Activated T-cell treated with anti-CD3 and anti-CD28 coated beads for 48 hours (primary cell): ENCODE measurements at regions not wholly inside any gene's neighbourhood (a gene's known extent, or its start where the extent isn't known, plus 50 kb on each side); places are given as distances from the start of the nearest gene placed in this dataset.
"Not testable (repeated sequence)": the region's sequence is repeated elsewhere in the genome, so short reads cannot be mapped to it uniquely, and the experiment has no call there.

Experiments used
- DNase-seq: peaks from one replicate; pipeline ENCODE4 v3.0.0-alpha.2; 2020; ENCODE audit warnings: low read depth

DNA sequence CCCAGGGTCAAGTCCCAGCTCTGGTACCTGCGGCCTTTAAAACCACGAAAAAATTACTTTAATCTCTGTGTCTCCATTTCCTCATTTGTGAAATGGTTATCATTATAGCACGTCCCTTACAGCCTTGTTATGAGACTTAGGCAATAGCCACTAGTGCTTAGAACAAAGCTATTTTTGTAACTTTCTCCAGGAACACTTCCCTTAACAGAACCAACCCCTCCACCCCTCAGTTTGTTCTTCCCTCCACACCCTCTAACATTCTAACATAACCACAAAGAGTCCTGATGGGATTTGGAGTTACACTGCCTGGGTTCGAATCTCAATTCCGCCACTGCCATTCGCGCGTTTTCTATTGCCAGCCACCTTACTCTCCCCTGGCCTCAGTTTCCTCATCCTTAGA, 2777.4 kb upstream of the TPTE start:
- DNase-seq, result not testable (repeated sequence)

DNA sequence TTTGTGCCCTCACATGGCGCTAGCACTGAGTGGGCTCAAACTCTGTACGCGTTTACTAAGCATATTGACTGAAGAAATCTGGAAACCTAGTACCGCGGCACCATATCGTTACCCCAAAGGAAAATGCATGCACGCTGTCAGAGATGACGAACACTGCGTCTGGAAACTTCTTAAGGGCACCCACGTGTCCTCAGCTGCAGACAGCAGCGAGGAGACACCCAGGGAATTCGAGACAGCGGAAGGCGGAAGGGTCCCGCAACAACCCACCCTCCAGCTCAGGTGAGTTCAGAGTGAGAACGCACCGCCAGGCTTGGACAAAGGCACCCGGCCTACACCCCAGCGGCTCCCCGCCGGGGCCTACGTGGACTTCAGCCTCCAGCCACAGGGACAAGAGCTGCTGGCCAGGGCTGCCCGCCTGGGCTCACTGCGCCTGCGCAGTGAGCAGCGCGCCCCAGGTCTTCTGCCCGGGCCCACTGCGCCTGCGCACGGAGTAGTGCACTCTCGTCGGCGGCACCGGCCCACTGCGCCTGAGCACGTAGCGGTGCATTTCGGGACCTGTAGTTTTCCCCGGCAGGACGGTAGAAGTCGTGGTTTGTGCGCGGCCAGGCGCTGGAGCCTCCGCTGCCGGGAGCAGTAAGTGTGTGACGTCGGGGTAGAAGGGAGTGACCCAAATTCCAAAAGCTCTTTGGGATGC, 2776.8 kb upstream of the TPTE start:
- DNase-seq, result not testable (repeated sequence)

DNA sequence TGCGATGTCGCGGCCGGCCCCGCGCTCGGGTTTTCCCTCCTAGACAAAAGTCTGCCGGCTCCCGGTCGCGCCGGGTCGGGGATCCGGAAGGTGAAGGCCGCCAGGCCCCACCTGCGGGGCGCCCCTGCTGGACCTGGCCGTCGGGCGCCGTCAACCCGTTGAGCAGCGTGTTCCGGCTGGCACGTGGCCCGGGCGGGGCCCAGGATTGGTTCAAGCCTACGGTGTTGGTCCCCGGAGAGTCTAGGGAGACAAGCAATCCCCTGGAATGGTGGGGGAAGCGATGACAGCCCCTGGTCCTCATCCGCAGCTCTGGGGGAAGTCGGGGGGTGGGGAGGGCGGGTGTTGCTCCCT, 2776.3 kb upstream of the TPTE start:
- DNase-seq, result not testable (repeated sequence)

DNA sequence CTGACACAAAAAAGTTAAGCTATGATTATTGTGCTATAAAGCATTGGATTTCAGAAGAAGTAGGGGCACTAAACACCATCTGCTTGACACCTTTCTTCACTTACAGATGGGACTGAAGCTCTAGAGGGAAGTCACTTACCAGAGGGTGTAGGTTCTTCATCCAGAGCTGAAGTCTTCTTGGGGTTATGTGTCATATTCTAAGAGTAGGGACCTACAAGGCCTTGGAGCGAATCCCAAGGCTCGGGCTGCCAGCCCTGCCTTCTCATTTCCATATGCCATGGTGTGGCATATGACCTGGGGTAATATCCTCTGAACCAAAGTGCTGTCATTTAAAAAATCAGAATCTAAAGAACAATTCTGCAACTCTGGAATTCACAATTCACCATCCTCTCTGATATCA, 2773.4 kb upstream of the TPTE start:
- not testable (repeated sequence) for DNase-seq

DNA sequence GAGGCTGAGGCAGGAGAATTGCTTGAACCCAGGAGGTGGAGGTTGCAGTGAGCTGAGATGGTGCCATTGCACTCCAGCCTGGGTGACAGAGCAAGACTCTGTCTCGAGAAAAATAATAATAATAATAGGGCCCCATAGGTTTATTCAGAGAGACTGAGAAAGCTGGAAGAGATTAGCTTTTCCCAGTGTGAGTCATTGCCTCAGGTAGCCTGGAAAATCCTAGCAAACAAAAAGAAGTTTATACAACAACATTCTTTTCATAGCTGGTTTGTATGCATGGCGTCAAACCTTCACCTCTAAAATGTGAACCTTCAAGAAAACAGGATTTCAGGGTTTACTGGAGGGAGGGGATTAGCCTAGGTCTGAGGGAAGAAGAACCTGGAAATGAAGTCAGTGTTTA, 2768.8 kb upstream of the TPTE start:
- not testable (repeated sequence) for DNase-seq

DNA sequence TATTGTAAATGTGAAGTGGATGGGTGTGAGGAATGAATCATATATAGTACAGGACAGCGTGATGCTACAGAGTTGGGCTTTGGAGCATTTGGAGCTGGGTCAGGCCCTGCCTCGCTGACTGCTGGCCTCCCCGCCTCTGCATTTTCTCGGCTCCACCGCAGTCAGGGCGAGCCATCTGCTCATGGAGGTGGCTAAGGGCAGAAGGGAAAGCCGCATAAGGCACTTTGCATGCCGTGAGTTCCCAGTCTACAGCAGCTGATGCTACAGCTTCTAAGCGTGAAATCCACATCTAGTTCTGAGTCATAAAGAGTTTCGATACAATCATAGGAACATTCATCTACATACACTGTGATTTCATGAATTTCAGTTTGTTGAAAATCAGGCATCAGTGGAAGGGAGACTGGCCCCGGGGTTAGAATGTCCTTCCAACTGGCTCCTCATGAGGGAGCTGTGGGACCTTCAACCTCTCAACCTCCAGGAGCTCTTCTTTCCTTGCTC, 2768.0 kb upstream of the TPTE start:
- DNase-seq, result peak; percentile 20

DNA sequence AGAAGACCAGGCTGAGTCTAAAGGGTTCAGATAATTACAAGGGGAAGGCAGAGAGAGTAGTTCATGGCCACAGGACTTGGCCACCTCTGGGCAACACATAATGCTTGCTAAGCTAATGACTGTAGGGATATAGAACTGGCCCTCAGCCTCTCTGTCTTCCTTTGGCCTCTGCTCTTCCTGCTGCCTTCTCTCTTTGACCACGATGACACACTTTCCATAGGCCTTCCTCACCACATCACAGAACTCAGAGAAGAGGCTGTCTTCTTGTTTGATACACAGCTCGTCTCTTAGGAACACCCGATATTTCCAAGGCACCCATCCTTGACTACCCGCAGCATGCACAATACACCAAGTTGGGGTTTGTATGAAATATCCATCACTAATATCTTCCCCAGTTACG, 2751.4 kb upstream of the TPTE start:
- not testable (repeated sequence) for DNase-seq

DNA sequence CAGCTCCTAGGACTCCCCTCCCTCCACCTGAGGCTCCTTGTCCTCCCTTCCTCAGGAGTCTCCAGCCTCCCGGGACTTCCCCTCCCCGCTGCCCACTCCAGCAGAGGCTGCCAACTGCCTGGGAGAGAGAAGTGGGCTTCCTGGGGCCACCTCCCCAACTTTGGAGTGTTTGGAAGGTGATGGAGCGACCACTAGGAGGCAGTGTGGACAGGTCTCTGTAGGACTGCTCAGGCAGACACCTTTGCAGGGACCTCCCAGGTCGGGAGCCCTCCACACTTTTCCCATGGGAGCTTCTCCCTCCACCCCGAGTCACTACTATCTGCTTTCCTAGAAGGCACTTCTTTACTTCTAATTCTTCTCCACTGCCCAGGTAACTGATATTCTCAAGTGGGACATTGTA, 2747.2 kb upstream of the TPTE start:
- DNase-seq, result not testable (repeated sequence)

DNA sequence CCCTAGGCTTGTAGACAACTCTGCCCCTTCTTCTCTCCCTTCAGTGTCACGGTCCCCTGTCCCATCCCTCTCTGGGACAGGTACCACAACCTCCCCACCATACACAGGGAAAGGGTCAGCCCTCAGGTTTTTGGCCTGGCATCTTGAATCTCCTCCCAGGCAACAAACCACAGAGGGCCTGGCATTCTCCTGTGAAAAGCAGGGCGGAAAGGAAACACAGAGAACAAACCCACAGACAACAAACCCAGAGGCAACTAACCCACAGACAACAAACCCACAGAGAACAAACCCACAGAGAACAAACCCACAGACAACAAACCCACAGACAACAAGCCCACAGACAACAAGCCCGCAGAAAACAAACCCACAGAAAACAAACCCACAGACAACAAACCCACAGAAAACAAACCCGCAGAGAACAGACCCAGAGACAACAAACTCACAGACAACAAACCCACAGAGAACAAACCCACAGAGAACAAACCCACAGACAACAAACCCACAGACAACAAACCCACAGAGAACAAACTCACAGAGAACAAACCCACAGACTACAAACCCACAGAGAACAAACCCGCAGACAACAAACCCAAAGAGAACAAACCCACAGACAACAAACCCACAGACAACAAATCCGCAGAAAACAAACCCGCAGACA, 2745.9 kb upstream of the TPTE start:
- DNase-seq, result not testable (repeated sequence)

DNA sequence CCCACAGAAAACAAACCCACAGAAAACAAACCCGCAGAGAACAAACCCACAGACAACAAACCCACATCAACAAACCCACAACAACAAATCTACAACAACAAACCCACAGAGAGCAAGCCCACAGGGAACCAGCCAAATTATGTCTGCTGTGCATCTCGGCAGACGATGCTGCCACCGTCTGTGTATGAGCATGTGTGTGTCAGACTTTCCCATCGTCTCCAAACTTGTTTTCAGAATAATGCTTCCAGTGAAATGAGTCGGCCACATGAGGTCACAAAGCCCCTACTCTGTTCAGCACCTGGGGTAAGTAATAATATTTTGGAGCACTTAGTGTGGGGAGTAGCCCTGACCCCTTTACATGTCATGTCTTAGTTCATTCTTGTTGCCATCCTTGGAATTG, 2745.3 kb upstream of the TPTE start:
- DNase-seq, result not testable (repeated sequence)

DNA sequence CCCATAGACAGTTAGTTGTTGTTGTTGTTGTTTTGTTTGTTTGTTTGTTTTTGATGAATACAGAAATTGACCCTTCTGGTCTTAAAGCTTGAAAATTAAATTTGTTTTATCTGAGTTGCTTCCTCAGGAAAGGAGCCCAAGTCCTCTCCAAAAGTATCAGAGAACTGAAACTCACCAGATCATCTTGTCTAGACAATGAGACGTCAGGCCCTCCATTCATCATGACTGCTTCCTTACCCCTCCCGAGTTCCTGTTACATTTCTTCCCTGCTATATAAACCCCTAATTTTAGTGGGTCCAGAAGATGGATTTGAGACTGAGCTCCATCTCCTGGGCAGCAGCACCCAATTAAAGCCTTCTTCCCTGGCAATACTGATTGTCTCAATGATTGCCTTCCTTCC, 2744.8 kb upstream of the TPTE start:
- not testable (repeated sequence) for DNase-seq

DNA sequence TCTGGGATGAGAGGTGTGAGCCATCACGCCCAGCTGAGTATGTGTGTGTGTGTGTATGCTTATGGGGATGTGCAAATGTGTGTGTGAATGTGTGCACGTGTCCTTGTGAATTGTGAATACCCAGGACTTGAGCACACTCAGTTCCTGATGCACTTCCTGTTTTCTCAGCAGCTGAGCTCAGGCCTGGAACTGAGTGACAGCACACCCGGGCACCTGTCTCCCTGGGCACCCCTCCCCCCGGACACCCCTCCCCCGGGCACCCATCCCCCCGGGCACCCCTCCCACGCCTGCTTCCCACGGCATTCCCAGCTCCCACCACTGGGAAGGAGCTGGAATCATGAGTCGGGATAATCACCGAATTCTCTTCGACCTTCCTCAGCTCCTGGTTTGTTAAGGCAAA, 2744.1 kb upstream of the TPTE start:
- not testable (repeated sequence) for DNase-seq

DNA sequence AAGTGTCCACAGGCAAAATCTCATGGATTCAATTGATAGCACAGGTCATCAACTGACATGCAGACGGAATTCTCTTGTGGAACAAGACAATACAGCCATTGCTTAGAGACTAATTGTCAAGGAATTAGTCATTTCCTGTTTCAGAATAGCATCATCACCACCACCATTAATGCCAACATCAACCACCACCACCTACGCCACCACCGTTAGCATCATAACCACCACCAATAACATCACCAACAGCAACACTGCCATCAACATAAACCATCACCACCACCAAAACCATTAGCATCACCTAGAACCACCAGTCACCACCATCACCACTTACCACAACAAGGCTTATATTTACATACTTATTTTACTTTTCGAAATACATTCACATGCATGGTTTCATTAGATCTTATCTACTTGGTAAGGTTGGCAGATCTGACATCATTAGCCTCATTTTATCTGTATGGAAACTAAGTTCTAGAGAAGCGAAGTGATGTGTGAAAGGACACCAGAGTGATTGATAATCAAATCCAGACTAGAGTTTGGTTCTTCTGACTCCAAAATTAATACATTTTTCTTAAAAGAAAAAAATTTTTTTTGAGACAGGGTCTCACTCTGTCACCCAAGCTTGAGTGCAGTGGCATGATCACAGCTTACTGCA, 2733.8 kb upstream of the TPTE start:
- not testable (repeated sequence) for DNase-seq

DNA sequence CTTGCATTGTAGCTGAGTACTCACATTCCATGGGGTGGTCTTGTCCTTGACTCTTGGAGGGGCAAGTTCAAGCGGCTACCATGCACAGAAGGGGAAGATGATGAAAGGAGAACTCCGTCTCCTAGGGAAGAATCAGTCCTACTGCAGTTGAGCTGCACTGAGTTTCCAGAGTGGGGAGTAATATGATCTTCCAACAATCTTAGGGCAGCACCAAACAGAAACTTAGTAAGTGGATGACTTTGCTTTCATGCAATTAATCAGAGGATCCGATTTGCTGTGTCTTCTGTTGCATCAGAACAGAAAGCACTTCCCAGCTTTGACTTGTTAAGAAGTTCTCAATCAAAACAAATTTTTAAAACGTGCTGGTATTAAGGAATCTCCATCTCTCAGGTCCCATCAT, 2727.6 kb upstream of the TPTE start:
- DNase-seq, result not testable (repeated sequence)

DNA sequence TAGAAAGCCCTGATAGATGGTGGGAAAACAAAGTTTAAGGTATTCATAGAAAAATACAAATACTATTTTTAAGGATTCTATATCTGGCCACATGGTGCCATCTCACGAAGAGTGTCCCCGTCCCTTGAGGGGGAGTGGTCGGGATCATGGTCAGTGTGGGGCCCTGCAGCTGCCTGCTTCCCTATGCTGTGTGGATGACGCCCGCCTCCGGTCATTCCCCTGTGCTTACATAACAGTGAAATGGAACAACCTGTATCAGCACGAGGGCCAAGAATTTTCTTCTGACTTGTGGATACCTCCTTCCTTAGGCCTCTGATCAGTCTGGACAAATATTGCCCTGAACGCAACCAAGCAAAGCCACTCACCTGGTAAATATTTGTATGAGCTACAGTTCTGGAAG, 2724.1 kb upstream of the TPTE start:
- DNase-seq, result not testable (repeated sequence)

DNA sequence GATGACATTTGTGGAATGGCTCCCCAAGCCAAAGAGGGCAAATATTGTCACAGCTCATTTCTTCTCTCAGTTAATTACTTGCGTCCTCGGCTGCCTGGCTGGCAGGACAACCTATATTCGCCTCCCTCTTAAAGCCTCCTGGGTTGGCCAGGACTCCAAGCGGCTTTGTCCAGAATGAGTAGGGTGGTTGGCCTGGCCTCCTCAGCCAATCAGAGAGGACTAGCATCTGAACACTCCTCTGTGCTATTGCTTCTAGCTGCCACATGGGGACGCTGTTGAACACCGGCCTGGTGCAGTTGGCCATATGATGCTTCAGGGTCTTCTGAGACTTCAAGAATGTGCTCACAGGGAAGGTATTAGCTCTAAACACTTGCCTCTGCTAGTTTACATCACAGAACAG, 2722.9 kb upstream of the TPTE start:
- not testable (repeated sequence) for DNase-seq

DNA sequence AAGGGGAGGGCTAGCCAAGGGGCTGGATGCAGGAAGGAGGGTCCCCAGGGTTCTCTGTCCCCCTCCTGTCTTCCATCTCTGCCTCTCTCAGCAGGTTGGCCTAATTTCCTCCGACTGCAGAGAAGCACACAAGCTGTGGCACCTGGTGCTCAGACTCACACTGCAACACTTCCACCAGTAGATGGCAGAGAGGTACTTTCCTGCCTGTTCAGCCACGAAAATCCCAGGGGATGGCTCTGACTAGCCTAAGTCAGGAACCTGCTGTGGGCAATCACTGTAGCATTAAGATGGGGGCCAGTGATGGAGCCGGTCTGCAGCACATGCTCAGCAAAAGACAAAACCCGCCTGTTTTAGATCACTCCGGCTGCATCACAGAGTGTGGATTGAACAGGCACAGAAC, 2721.7 kb upstream of the TPTE start:
- DNase-seq, result not testable (repeated sequence)

DNA sequence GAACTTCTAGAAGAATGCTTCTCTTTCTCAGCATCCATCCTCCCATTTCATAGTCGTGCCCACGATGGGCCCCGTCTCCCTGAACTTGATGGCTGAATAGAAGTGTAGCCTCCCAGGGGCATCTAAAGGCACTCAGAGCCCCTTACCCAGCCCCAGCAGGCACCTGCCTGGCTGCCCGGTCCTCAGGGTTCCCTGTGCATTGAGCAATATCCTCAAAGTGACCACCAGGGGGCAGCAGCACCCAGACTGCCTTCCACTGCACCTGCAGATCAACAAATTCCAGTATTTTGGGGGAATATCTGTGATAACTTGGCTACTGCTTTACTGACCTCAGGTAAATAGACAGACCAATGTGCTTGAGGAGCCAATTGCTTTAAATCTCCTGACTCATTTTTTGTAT, 2707.9 kb upstream of the TPTE start:
- not testable (repeated sequence) for DNase-seq

DNA sequence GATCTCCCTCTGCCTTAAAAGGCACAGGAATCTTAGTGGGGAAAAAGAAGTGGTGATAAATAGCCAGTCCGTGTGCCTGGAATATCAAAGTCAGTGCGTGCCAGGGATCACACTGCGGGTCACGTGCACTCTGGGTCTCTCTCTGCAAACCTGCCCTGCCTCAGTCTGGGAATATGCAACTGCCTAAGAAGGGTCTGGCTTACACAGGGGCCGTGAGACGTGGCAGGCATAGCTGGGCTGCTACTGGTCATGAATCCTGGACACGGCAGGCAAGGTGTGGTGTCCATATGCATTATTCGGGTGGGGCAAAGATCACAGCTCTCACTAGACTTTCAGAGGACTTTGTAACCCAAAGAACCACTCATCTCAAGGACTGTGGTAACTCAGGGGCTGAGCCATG, 2704.4 kb upstream of the TPTE start:
- DNase-seq, result not testable (repeated sequence)

DNA sequence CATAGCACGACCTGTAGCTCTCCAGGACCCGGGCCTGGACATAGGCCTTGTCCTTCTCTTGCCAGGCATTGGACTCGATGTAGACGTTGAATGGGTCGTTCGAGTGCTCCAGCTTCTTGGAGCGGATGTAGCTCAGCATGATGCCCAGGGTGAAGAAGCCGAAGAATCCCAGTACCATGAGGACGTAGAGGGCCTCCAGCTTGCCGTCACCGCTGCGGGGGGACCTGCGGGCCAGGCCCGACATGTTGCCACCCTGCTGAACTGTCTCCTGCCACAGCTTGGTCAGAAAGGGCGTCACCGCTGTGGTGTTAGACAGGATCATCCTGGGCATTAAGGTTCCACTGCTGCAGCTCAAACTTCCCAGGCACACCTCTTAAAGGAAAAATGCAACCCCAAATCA, 2702.1 kb upstream of the TPTE start:
- not testable (repeated sequence) for DNase-seq

DNA sequence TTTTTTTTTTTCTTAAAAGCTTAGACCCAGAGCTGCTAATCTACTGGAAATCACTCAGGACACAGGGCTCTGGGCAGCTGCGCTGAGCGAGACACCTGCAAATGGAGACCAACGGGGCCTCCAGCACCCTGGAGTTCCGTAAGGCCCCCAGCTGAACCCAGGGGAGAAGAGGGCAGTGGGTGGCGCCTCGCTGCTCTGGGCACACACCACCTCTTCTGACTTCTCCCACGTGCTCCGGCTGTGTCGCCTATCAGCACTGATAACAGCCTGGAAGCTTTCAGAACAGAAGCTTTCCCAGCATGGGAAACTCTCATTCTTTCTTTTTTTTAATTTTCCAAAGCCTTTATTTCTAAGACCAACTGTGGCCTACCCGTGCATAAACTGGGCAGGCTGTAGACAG, 2695.8 kb upstream of the TPTE start:
- not testable (repeated sequence) for DNase-seq

DNA sequence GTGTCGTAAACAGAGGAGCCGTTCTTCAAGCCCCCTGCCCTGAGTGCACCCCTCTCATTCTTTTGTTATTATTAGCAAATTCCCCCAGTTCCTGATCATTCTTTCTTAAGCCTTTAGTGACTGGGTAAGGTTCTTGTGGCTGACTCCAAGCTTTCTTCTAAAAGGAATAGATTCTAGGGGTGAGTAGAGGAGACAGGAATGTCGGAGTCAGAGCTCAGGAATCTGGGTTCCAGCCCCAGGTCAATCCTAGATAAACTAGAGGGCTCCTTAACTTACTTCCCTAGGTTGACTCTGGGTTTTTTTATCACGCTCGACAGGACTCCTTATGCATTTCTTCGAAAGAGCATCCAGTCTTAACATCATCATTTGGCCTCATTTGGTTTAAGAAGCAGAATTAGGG, 2695.2 kb upstream of the TPTE start:
- DNase-seq, result not testable (repeated sequence)

DNA sequence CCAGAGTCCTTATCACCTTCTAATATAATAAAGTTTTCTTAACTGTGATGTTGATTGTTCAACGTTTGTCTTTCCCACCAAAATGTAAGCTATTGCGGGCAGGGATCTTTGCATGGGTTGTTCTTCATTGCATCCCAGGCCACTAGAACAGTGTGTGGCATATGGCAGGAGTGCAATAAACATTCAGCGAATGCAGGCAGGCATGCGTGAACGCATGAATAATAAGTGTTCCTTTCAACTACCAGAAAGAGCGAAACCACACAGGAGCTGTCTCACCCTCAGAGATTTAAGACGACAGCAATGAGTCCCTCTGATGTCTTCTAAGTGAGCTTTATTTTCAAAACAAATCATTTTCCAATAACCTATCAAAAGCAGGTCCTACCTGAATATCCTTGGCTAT, 2693.1 kb upstream of the TPTE start:
- not testable (repeated sequence) for DNase-seq
